ENCODE measurements at regions not wholly inside any gene's neighbourhood (a gene's known extent, or its start where the extent isn't known, plus 50 kb on each side); places are given as distances from the start of the nearest gene placed in this dataset.

DNA sequence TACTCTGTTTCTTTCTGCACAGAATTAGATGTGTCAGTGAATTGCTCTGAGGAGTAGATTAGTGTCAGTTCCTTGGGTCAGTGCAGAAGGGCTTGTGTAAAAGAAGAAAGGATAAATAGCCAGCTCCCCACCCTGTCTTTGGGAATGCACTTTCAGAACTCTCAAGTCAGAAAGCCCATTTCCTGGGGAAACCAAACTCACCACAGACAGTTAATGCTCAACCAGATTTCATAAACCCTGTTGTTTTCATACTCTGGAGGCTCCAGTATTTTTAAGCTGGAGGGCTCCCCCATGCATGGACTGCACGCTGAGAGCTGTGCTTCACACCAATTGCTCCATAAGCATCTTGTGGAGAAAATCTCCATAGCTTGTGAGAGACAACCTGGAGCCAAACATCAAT lies 449.7 kb downstream of the CDH26 start:
- CTCF ChIA-PET, result no interaction called here
- no peak for DNase-seq (ENCODE audit: extremely low spot score)
- TF ChIP-seq CTCF (IDR thresholded peaks at IDR 0.05; ENCODE audit: control extremely low read depth, extremely low read depth, low read depth, missing control alignments), result no peak
- POLR2A ChIA-PET, result no interaction called here

- ChIA-PET POLR2A (no interaction called here), CTCF (no interaction called here)
- DNase-seq (ENCODE audit: extremely low spot score), result no peak
- TF ChIP-seq CTCF (IDR thresholded peaks at IDR 0.05; ENCODE audit: control extremely low read depth, extremely low read depth, low read depth, missing control alignments), result no peak
These were observed 450.2 kb downstream of the CDH26 start for GRCh38 chr20:60408435-60408834.

DNA sequence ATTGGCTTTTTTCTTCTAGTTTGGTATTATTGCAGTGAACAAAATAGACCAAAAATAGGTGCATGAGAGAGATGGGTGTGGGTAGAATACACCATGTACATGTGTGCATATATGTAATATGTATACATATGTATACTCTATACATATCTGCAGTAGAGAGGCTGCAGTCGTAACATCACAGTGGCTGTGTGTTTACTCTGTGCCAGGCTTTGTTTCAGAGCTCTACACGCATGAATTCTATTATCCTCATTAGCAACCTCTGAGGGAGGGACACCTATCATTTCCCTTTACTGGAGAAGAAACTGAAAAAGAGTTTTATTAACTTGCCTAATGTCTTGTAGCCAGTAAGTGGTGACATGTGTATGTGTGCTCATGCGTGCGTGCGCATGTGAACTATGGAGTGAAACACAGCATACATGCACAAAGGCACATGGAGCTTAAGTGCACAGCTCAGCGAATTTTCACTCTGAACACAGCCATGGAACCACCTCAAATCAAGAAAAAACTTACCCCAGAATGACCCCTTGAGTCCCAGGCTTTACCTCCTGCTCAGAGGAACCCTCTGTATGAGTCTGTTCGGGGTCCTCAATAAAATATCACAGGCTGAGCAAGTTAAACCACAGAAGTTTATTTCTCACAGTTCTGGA lies 452.5 kb downstream of the CDH26 start:
- ChIA-PET POLR2A (no interaction called here), CTCF (no interaction called here)
- DNase-seq (ENCODE audit: extremely low spot score), result no peak
- TF ChIP-seq CTCF (IDR thresholded peaks at IDR 0.05; ENCODE audit: control extremely low read depth, extremely low read depth, low read depth, missing control alignments), result no peak

DNA sequence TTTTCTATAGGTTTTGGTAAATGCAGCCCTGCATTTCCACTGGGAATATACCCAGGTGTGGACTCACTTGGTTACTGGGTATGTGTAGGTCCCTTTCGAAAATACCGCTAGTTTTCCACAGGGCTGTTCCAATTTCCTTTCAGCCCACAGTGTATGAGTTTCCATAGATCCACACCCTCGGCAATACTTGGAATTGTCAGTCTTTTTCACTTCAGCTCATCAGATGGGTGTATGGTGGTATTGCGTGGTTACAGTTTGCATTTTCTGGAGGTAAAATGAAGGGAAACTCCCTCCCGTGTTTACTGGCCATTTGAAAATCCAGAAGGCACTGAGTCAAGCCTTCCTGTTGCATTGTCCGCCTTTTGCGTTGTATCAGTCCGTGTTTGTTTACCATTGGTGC lies 453.6 kb downstream of the CDH26 start:
- TF ChIP-seq CTCF (IDR thresholded peaks at IDR 0.05; ENCODE audit: control extremely low read depth, extremely low read depth, low read depth, missing control alignments), result no peak
- CTCF ChIA-PET, result no interaction called here
- DNase-seq (ENCODE audit: extremely low spot score), result no peak
- POLR2A ChIA-PET, result no interaction called here

DNA sequence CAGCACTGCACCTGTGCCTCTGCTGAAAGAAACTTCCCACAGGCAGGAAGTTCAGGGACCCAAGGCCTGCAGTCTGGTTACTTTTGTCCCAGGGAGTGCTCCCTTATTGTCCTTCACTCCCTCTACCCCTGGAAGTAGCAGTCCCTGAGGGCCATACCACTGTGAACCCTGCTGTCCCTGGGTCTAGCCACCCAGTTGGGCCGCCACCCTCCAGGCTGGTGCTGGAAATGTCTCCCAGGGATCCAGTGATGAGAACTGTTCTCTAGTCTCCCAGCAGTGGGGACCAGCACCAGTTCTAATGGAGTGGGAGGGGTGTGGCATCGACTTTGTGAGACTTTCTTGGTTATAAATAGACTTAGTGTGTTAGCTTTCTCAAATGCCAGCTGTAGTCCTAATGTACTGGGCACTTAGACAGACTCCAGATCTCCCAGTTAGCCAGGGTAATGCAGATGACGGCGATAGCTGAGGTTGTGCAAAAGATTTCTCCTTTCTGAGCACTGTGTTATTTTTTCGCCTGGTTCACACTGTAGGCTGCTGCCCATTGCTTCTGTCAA lies 462.5 kb downstream of the CDH26 start:
- POLR2A ChIA-PET, result no interaction called here
- CTCF ChIA-PET, result no interaction called here
- no peak for TF ChIP-seq CTCF (IDR thresholded peaks at IDR 0.05; ENCODE audit: control extremely low read depth, extremely low read depth, low read depth, missing control alignments)

DNA sequence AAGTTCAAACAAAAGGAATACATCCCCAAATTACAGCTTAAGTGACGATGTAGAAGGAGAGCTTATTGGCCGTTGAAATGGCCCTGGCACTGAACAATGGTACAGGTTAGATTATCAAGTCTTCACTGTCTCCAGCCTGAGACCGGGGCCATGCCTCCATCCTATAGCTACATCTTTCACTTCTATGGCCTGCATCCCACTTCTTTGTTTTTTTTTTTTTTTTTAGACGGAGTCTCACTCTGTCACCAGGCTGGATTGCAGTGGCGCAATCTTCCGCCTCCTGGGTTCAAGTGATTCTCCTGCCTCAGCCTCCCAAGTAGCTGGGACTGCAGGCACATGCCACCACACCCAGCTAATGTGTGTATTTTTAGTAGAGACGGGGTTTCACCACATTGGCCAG lies 464.6 kb downstream of the CDH26 start:
- TF ChIP-seq CTCF (IDR thresholded peaks at IDR 0.05; ENCODE audit: control extremely low read depth, extremely low read depth, low read depth, missing control alignments), result no peak
- no peak for DNase-seq (ENCODE audit: extremely low spot score)
- POLR2A ChIA-PET, result no interaction called here
- CTCF ChIA-PET, result interaction anchor here (1.4 kb wide), 1 partner anchor 14 kb away, joined by 4 read pairs; no protein-coding TSS in a partner anchor

More for the DNA sequence above, 462.5 kb downstream of the CDH26 start:
- DNase-seq (ENCODE audit: extremely low spot score), result no peak
